Glutamatergic neuron (in vitro differentiated cells): ENCODE measurements at regions not wholly inside any gene's neighbourhood (a gene's known extent, or its start where the extent isn't known, plus 50 kb on each side); places are given as distances from the start of the nearest gene placed in this dataset.

ENCODE experiments used
- DNase-seq: peaks from one replicate; pipeline ENCODE4 v3.0.0; 2022
- H3K27ac Mint-ChIP-seq: one replicate; pipeline ENCODE4 v1.8.0; 2020; ENCODE audit warnings: mild to moderate bottlenecking, mixed read lengths, inconsistent platforms; ENCODE audit not compliant: unreplicated experiment
- H3K27me3 Mint-ChIP-seq: one replicate; pipeline ENCODE4 v1.8.0; 2020; ENCODE audit warnings: mild to moderate bottlenecking, moderate library complexity, mixed read lengths, inconsistent platforms; ENCODE audit not compliant: unreplicated experiment
- H3K36me3 Mint-ChIP-seq: one replicate; pipeline ENCODE4 v1.8.0; 2020; ENCODE audit warnings: mild to moderate bottlenecking, mixed read lengths, inconsistent platforms; ENCODE audit not compliant: unreplicated experiment
- H3K4me1 Mint-ChIP-seq: one replicate; pipeline ENCODE4 v1.8.0; 2020; ENCODE audit warnings: mild to moderate bottlenecking, low read depth, mixed read lengths, inconsistent platforms; ENCODE audit not compliant: unreplicated experiment
- H3K4me3 Mint-ChIP-seq: one replicate; pipeline ENCODE4 v1.8.0; 2020; ENCODE audit warnings: mild to moderate bottlenecking, mixed read lengths, inconsistent platforms; ENCODE audit not compliant: unreplicated experiment
- H3K9me3 Mint-ChIP-seq: one replicate; pipeline ENCODE4 v1.8.0; 2020; ENCODE audit warnings: mild to moderate bottlenecking, moderate library complexity, mixed read lengths, inconsistent platforms; ENCODE audit not compliant: unreplicated experiment
- CTCF ChIP-seq: fragments of 200-600 bp; sonication (generic); IDR thresholded peaks from one replicate; pipeline ENCODE4 v1.5.0; 2021; ENCODE audit not compliant: partially characterized antibody, unreplicated experiment

- no peak for TF ChIP-seq CTCF
- Mint-ChIP-seq H3K36me3 (no peaks in the 10 kb centered on the region), H3K4me3 (no peak overlapping the region), H3K4me1 (peaks cover 5% of the 10 kb centered on the region), H3K27ac (no peak overlapping the region), H3K9me3 (peaks cover 2% of the 10 kb centered on the region), H3K27me3 (no peaks in the 10 kb centered on the region)
- DNase-seq = no peak
Measured at GRCh38 chr20:11847827-11848226, 69.9 kb upstream of the BTBD3 start.

GRCh38 chr20:11849270-11849915 is 68.3 kb upstream of the BTBD3 start:
- no peak overlapping the region for H3K4me3 Mint-ChIP-seq
- H3K27ac Mint-ChIP-seq = no peak overlapping the region
- H3K4me1 Mint-ChIP-seq = peaks cover 5% of the 10 kb centered on the region
- DNase-seq = no peak
- peaks cover 2% of the 10 kb centered on the region for H3K9me3 Mint-ChIP-seq
- no peaks in the 10 kb centered on the region for H3K27me3 Mint-ChIP-seq
- no peaks in the 10 kb centered on the region for H3K36me3 Mint-ChIP-seq
- no peak for TF ChIP-seq CTCF

- H3K36me3 Mint-ChIP-seq = no peaks in the 10 kb centered on the region
- H3K4me3 Mint-ChIP-seq = no peak overlapping the region
- peaks cover 2% of the 10 kb centered on the region for H3K9me3 Mint-ChIP-seq
Measured at GRCh38 chr20:11849976-11850670, 67.6 kb upstream of the BTBD3 start.

GRCh38 chr20:11850901-11851300 is 66.8 kb upstream of the BTBD3 start:
- DNase-seq = no peak
- peaks cover 2% of the 10 kb centered on the region for H3K9me3 Mint-ChIP-seq
- H3K27ac Mint-ChIP-seq = no peak overlapping the region
- no peaks in the 10 kb centered on the region for H3K27me3 Mint-ChIP-seq
- no peaks in the 10 kb centered on the region for H3K36me3 Mint-ChIP-seq
- no peak for TF ChIP-seq CTCF
- no peak overlapping the region for H3K4me3 Mint-ChIP-seq
- H3K4me1 Mint-ChIP-seq = peaks cover 5% of the 10 kb centered on the region

More at GRCh38 chr20:11849976-11850670, 67.6 kb upstream of the BTBD3 start:
- H3K27ac Mint-ChIP-seq = no peak overlapping the region
- H3K27me3 Mint-ChIP-seq = no peaks in the 10 kb centered on the region
- H3K4me1 Mint-ChIP-seq = peaks cover 5% of the 10 kb centered on the region
- no peak for DNase-seq
- no peak for TF ChIP-seq CTCF

GRCh38 chr20:11851646-11852045 is 66.0 kb upstream of the BTBD3 start:
- no peak overlapping the region for H3K27ac Mint-ChIP-seq
- no peak for TF ChIP-seq CTCF
- H3K9me3 Mint-ChIP-seq = peaks cover 2% of the 10 kb centered on the region
- no peaks in the 10 kb centered on the region for H3K36me3 Mint-ChIP-seq
- DNase-seq = no peak
- no peaks in the 10 kb centered on the region for H3K27me3 Mint-ChIP-seq
- H3K4me3 Mint-ChIP-seq = no peak overlapping the region
- H3K4me1 Mint-ChIP-seq = peaks cover 5% of the 10 kb centered on the region
